GM21786 (cell line): ENCODE measurements at regions not wholly inside any gene's neighbourhood (a gene's known extent, or its start where the extent isn't known, plus 50 kb on each side); places are given as distances from the start of the nearest gene placed in this dataset.
"Not testable (repeated sequence)": the region's sequence is repeated elsewhere in the genome, so short reads cannot be mapped to it uniquely, and the experiment has no call there.

ENCODE experiments used
- ATAC-seq: cut with Tn5 transposase; IDR thresholded peaks from one replicate; pipeline ENCODE4 v1.9.1; 2021; ENCODE audit not compliant: unreplicated experiment

GRCh38 chr5:157962686-157963085 lies 103.7 kb upstream of the CLINT1 start:
- not testable (repeated sequence) for ATAC-seq

- no peak for ATAC-seq
Measured at GRCh38 chr5:157961896-157962590, 103.1 kb upstream of the CLINT1 start.

- no peak for ATAC-seq
Measured at GRCh38 chr5:157961176-157961575, 102.2 kb upstream of the CLINT1 start.

DNA sequence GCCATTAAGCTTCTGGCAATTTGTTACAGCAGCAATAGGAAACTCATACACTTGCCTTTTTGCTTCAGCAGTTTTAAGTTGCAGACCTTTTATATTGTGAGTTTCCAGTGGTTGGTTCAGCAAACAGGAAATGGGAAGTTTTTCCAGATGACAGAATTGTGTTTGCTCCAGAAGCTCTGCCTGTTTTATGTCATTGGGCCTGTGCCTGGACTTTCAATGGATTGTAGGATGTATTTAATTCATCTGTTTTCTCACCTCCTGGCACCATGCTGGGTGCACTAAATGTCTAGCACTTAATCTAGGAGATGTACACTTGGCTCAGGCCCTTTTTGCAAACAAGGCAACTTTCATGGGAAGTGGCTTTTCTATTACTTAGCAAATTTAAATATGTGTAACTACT lies 100.4 kb upstream of the CLINT1 start:
- no peak for ATAC-seq

DNA sequence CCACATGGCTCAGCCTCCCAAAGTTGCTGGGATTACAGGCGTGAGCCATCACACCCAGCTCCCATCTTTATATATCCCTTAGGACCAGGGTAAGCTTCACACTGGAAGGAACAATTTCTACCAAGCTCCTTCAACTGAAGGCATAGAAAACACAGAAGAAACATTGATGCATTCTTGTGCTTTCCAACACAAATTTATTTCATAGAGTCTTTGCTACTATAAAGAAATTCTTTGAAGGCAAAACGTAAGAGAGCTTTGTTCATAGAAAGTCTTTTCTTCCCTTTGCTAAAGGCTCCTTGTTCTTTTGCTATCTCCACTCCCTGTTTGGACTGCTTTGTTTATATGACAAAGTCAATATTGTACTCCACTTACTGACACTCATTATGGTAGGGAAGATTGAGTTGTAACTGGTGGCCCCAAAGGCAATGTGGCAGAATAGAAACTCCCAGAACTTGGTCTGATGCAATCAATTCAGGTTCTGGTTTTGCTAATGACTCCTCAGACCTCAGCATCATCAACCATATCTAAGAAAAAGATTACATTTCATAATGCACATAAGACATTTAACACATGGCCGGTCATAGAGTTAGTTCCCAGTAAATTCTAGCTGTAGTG lies 97.4 kb upstream of the CLINT1 start:
- ATAC-seq: no peak

- no peak for ATAC-seq
Measured at GRCh38 chr5:157955541-157956172, 96.7 kb upstream of the CLINT1 start.

DNA sequence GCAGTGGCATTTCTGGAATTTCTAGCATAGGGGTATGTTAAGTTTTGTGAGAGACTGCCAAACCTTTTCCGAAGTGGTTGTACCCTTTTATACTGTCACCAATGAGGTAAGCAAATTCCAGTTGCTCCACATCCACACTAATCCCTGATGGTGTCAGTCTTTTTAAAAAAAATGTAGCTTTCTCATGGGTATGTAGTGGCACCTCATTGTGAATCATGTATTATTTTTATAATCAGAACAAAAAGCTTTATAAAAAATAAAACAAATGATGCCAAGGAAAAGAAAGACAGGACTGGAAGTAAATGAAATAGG lies 93.4 kb upstream of the CLINT1 start:
- ATAC-seq: no peak

GRCh38 chr5:157951673-157952373 lies 92.9 kb upstream of the CLINT1 start:
- ATAC-seq: no peak

GRCh38 chr5:157949520-157949919 lies 90.6 kb upstream of the CLINT1 start:
- no peak for ATAC-seq

- peak; percentile 90 for ATAC-seq
Measured at GRCh38 chr5:157948738-157949410, 89.9 kb upstream of the CLINT1 start.

DNA sequence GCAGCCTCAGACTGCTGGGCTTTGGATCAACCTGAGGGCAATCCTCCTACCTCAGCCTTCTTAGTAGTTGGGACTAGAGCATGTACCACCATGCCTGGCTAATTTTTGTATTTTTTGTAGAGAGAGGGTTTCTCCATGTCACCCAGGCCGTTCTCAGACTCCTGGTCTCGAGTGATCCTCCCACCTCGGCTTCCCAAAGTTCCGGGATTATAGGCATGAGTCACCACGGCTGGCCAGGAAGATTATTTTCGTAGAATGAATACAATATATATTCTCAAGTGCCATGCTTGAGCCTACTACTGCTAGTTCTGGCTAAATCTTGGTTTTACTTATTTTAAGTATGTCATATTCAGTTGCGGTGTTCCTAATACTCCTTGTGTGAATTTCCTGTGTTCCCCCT lies 88.2 kb upstream of the CLINT1 start:
- no peak for ATAC-seq

- ATAC-seq: not testable (repeated sequence)
Measured at GRCh38 chr5:157945822-157946221, 86.9 kb upstream of the CLINT1 start.

GRCh38 chr5:157944938-157945337 lies 86.0 kb upstream of the CLINT1 start:
- ATAC-seq: no peak

DNA sequence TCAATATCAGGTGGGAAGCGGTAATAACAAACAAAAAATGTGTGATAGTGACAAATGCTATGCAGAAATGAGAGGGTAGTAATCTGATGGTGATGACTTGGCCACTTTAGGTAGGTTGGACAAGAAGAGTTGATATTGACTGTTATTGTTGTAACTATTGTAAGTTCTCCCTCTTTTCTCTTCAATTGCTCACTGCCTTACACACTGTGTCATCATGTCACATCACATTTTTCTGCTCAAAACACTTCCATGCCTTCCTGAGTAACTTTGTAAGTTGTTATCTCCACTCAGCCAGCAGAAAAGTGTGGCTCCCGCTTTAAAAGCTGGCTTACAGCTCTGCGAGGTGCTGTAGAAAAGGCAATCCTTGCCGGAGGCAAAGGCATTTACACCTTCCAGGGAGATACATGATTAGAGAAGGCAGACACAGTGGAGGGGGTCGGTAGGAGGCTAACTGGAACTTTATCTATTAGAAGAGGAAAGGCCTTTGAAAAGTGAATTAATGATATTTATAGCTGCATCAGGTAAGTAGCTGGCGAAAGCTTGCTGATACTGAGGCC lies 85.2 kb upstream of the CLINT1 start:
- ATAC-seq: no peak

DNA sequence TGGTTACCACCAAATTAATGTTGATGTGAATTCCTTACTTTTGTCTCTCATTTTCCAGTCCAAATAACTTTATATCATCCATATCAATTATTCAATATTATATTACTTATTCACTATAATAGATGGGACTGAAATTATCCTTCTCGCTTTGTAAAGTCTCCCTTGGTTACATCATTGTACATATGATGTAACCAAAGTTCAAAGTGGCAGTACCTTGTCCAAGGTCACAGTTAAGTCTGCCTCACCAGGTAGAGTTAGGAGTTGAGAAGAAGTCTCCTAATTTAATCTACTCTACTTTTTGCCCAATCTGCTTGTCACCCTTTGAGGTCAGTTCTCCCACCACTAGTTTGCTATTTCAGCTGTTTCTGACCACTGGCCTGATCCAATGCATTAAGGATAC lies 83.7 kb upstream of the CLINT1 start:
- ATAC-seq: no peak

GRCh38 chr5:157941616-157942015 lies 82.7 kb upstream of the CLINT1 start:
- no peak for ATAC-seq

GRCh38 chr5:157938101-157938500 lies 79.2 kb upstream of the CLINT1 start:
- ATAC-seq: not testable (repeated sequence)

GRCh38 chr5:157936776-157937501 lies 78.0 kb upstream of the CLINT1 start:
- ATAC-seq: not testable (repeated sequence)

DNA sequence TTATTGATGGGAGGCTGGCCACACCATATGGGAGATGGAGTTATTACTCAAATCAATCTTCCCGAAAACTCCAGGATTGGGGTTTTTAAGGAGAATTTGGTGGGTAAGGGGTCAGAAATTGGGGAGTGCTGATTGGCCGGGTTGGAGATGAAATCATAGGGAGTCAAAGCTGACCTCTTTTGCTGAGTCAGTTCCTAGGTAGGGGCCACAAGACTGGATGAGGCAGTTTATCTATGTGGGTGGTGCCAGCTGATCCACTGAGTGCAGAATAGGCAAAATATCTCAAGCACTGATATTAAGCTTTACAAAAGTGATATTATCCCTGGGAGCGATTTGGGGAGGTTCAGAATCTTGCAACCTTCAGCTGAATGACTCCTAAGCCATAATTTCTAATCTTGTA lies 75.7 kb upstream of the CLINT1 start:
- no peak for ATAC-seq

DNA sequence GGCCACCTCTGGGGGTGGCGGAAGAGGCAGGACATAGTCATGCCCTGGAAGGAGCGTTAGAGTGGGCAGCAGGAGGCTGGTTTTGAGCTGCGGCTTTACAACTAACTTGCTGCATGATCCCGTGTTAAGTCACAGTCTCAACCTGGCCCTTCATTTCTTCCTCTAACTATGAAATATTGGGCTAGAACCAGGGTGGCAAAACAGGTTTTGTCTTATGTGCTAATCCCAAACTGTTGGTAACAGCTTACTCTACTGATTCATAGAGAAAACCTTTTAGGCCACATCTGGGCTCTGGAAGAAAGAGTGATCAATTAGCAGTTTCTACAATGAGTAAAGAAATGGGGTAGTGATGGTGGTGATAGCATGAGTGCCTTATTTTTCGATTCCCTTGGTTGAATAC lies 74.1 kb upstream of the CLINT1 start:
- no peak for ATAC-seq
